Islet precursor cell (in vitro differentiated cells): ENCODE measurements at regions not wholly inside any gene's neighbourhood (a gene's known extent, or its start where the extent isn't known, plus 50 kb on each side); places are given as distances from the start of the nearest gene placed in this dataset.

ENCODE experiments used
- DNase-seq: peaks from one replicate; pipeline ENCODE4 v3.0.0-alpha.2; 2018

GRCh38 chr6:51494342-51494741 is 593.1 kb downstream of the PKHD1 start:
- DNase-seq: no peak

- DNase-seq: no peak
Observed at GRCh38 chr6:51495096-51495495, 592.3 kb downstream of the PKHD1 start.

DNA sequence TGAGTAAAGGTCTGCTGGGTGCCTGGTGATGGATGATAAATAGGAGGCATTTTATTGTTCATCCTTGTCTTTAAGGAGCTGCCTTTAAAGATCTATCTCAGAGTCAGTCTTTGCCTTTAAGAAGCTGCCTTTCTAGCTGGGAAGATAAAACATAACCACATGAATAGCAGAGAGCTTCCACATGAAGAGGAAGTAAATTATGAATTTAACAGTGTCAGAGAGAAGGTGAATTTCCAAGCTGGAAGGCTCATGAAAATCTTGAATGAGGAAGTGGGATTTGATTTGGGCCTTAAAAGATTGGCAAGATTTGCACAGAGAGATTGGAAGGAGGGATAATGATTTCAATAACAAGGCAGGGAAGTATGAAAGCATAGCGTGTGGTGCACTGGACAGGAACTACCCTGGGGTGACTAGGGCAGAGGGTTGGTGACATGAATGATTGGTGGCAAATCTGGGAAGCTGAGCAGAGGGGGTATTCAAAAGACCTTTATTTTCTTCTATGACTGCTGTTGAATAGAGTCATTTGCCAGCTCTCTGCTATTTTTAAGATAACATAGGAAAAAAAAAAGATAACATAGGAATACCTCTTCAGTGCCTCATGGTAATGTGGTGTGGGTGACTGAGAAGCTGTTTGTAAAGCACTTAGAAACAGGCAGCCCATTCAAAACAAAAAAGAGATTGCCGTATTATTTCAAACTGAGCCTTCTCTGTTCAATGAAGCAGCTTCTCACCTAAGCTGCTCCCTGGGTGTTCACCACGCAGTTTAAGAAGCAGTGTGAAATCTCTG is 591.6 kb downstream of the PKHD1 start:
- no peak for DNase-seq

GRCh38 chr6:51502996-51503395 is 584.4 kb downstream of the PKHD1 start:
- DNase-seq: no peak

- no peak for DNase-seq
Observed at GRCh38 chr6:51505434-51505833, 582.0 kb downstream of the PKHD1 start.

DNA sequence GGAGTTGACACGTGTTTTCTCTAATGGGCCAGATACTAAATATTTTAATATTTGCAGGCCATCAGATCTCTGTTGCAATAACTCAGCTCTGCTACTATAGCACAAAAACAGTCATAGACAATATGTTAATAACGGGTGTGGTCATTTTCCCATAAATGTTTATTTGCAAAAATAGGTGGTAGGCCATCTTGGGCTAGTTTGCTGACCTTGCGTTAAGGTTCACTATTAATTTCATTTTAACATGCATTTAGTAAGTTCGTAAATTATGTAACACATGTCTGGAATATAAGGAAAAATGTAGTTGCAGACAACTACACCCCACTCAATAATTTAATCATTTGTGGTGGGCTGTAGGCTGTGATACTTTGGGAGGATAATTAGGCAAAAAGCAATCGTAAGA is 577.8 kb downstream of the PKHD1 start:
- no peak for DNase-seq

DNA sequence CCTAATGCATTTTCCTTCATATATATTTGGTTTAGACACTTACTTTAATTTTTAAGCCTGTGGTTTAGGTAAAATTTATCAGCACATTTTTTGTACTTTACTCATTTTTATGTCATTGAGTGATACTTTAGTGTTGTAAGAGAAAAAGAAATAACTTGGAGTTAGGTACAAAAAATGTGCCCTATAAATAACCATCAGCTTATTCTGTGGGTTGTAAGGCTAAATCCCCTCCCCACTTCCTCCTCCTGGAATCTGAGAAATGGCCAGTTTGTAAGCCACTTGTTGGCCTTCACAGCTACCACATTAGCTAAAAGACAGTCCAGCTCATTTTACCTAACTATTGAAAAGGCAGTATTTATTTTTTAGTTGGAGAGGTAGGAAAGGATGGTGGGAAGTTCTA is 576.3 kb downstream of the PKHD1 start:
- DNase-seq: no peak

DNA sequence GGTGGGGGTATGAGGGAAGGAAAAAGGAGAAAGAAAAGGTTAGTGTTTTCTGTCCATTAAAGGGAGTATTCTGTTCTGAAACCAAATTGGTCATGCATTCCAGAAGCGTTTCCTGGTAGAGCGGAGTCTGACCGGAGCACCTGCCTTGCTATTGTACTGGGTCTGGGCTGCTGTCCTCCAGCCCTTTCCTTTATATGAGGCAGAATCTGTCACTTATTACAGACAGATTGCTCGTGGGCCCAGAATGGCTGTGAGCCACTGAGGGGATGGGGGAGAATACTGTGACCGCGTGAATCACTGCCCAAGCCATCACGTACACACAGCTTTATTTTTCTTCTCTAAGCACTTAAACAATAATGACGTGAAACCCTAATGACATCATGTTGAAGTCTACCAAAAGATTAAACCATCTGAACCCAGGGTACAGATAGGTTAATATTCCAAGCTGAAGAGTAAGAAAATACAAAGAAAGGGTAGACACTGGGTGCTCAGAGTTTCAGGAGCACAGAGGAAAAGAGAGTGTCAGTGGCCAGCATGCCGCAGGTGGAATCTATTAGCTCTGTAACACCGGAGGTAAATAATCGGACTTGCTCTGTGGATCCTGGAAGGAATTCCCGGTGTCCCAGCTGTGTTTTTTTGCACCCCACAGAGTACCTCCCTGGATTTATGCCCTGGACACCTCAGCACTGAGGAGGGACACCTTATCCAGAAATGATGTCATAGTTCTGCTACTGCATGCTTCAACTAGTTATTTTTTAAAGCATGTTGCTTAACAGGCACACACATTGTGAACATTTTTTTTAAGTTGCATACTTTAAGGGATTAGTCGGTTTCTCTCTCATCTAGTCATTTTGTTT is 573.3 kb downstream of the PKHD1 start:
- peak; percentile 56 for DNase-seq

DNA sequence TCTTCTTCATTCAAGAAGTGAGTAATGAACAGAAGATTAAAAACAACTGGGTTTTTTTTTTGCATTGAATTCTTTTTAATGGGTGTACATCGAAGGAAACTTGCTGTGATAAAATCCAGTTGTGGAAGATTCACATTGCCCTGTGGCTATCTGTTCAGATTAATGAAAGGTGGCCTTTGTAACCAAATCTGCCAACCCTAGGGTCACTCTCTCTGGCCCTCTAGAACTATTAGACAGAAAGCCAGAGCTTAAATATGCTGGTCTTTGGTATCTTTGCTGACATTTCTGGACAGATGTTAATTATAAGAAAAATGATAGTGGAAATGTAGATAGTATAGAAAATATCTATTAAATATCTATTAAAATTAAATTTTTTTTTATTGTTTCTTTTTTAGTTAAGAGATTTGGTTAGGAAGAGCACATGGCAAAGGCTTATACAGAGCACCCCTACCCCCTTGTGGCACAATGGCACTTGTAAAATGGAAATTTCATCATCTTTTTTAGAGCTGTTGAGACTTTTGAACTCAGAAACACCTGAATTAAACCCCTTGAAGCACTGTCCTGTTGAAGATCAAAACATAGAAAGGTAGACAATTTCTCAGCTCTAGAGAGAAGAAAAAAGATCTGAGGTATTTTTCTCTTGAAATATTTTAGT is 572.5 kb downstream of the PKHD1 start:
- no peak for DNase-seq

- no peak for DNase-seq
Observed at GRCh38 chr6:51526049-51526448, 561.4 kb downstream of the PKHD1 start.

GRCh38 chr6:51526922-51527321 is 560.5 kb downstream of the PKHD1 start:
- DNase-seq: no peak

GRCh38 chr6:51528556-51528955 is 558.9 kb downstream of the PKHD1 start:
- peak; percentile 84 for DNase-seq

DNA sequence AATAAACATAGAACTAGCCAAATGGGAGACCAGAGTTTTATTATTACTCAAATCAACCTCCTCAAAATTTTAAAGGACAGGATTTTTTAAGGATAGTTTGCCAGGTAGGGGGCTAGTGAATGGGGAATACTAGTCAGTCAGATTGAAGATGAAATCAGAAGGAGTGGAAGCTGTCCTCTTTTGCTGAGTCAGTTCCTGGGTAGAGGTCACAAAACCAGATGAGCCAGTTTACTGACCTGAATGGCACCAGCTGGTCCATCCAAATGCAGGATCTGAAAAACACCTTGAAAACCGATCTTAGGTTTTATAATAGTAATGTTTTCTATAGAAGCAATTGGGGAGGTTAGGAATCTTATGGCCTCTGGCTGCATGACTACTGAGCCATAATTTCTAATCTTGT is 558.2 kb downstream of the PKHD1 start:
- DNase-seq: no peak

- DNase-seq: no peak
Observed at GRCh38 chr6:51531623-51532022, 555.8 kb downstream of the PKHD1 start.

DNA sequence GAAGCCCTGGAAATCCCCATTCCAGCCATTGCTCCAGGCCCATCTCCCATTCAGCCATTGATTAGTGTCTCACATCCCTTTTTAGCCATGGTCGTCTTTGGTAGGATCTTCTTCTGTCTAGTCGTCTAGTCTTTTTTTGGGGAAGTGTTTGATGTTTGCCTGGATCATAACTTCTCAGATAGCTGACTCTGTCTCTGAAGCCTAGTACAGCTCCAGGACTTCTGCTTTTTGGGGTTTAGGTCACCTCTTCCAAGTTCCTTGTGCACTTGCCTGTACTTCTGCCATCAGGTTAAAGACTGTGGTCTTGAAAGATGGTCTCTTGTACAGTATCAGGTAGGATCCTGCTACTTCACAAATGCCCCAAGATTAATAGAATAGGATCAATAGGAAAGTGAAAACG is 553.5 kb downstream of the PKHD1 start:
- no peak for DNase-seq

- DNase-seq: no peak
Observed at GRCh38 chr6:51535327-51535726, 552.1 kb downstream of the PKHD1 start.

DNA sequence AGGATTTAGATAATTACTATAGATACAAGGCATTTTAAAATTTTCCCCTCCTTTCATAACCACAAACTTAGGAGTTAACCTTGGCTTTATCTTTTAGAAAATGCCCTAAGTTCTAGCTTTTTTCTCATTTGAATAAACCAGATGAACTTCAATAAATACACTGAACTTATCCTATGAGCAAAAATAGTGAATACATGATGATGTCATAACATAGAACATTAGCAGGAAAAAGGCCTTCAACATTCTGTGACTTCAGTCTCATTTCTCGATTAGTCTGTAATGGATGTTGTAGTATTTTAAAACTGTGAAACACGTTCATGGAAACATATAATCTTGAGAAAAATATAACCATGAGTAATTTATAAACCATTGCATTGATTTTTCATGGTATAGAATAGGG is 550.7 kb downstream of the PKHD1 start:
- no peak for DNase-seq

DNA sequence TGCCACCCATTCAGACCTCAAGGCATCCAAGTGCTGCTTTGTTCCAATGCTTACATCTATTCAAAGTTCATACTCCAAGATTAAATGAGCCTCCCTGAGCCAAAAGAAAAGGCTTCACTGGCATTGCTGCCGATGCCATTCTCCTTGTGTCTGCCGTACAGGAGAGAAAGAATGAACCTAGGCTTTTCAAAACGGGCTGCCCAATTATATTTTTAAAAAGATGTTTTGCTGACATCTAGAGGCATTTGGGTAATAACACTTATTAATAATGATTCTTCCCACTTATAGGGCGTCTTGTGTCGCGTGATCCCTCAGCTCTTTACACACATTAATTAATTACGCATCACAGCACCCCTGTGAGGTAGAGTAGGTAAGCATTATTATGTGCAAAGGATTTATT is 545.6 kb downstream of the PKHD1 start:
- DNase-seq: no peak

DNA sequence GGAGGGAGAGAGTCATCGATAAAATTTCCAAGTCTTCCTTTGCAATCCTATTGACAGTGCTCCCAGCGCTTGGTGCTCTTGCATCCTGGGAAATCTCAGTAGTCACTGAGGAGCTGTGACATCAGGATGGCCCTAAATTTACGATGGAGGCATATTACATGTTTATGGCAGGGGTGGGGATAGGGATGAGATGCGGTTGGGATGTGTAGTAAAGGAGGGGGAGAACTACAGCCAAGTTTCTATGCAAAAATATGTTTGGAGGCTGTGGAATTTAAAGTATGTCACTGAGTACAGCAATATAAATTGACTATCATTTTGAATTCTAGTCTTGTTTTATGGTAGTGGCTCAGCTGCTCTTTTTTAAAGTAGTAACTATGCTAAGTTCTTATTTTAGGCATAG is 544.9 kb downstream of the PKHD1 start:
- DNase-seq: no peak

DNA sequence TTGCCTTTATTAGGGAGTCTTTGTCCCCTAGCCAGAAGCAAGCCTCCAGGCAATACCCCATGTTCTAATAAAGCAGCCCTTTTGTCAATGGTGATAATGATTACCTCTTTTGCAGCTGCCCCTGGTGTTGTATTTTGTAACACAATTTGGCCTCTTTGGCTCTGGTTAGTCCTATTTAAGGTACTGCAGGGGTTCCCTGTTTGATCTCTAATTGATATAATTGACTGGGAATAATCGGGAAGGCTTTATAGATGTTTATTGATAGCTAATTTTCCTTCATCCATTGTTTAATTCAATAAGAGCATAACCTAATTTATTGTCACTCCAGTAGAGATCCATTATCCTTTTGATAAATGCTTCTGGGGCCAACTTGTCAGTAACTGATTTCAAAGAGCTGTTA is 537.2 kb downstream of the PKHD1 start:
- no peak for DNase-seq

DNA sequence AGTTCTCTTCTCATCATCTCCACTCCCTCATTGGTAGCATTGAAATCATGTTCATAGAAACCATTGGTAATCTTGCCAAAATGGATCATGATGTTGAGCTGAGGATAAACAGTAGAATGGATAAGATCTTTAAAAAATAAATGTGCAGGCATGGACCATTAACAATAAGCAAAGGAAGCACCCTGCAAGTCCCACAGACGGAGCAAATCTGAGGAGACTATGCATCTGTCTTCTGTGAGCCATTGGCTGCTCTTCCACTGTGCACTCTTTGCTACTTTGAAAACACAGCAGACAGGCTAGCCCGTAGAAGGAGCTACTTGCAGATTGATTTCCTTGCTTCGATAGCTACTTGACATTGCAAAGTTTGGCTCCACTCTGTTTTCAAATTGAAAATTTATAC is 535.0 kb downstream of the PKHD1 start:
- no peak for DNase-seq

DNA sequence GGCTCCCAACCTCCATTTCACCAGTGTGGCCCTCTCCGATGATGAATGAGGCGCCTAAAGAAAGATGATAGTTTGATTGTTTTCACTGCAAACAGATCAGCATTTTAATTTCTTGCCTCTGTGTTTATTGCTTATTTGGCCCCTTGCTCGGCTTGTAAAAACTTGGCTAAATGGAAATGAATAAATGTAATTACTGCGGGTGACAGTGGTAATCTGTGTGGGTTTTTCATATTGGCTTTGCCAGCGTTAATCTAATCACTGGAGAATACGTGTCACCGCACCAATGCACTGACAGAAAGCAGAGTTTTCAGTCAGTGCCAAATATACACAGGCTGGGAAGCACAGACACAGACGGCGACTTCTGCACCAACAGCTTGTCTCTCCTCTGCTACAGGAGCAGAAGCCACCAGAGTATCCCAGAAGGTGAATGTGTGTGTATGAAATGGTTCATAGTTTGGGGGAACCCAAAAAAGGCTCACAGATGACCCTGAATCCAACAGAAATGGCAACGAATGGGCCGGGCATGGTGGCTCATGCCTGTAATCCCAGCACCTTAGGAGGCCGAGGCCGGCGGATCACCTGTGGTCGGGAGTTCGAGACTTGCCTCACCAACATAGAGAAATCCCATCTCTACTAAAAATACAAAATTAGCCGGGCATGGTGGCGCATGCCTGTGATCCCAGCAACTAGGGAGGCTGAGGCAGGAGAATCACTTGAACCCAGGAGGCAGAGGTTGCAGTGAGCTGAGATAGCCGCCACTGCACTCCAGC is 534.0 kb downstream of the PKHD1 start:
- no peak for DNase-seq

GRCh38 chr6:51554029-51554428 is 533.4 kb downstream of the PKHD1 start:
- no peak for DNase-seq
